Left renal pelvis (tissue), 4 donors: ENCODE measurements at regions not wholly inside any gene's neighbourhood (a gene's known extent, or its start where the extent isn't known, plus 50 kb on each side); places are given as distances from the start of the nearest gene placed in this dataset.
"Not testable (repeated sequence)": the region's sequence is repeated elsewhere in the genome, so short reads cannot be mapped to it uniquely, and the experiment has no call there.

Experiments used
- DNase-seq, 4 donors: peaks; one replicate each; pipeline ENCODE4 v3.0.0-alpha.2; 2013; ENCODE audit warnings: low read depth in 4 of 4, low spot score in 3 of 4

- not testable (repeated sequence) for DNase-seq
Observed at GRCh38 chr2:39879001-39879400, 99.9 kb upstream of the THUMPD2 start.

- DNase-seq = no peak
Observed at GRCh38 chr2:39875914-39876267, 96.8 kb upstream of the THUMPD2 start.

GRCh38 chr2:39875182-39875913 lies 96.3 kb upstream of the THUMPD2 start:
- DNase-seq = no peak

GRCh38 chr2:39874236-39874635 lies 95.2 kb upstream of the THUMPD2 start:
- DNase-seq = no peak

GRCh38 chr2:39873586-39873985 lies 94.5 kb upstream of the THUMPD2 start:
- DNase-seq = no peak

GRCh38 chr2:39872748-39873147 lies 93.7 kb upstream of the THUMPD2 start:
- no peak for DNase-seq

- no peak for DNase-seq
Observed at GRCh38 chr2:39871291-39871761, 92.3 kb upstream of the THUMPD2 start.

- no peak for DNase-seq
Observed at GRCh38 chr2:39870871-39871270, 91.8 kb upstream of the THUMPD2 start.

GRCh38 chr2:39867268-39867667 lies 88.2 kb upstream of the THUMPD2 start:
- no peak for DNase-seq

- DNase-seq = no peak
Observed at GRCh38 chr2:39865751-39866150, 86.7 kb upstream of the THUMPD2 start.

GRCh38 chr2:39863672-39864071 lies 84.6 kb upstream of the THUMPD2 start:
- DNase-seq = not testable (repeated sequence)

GRCh38 chr2:39860538-39860937 lies 81.5 kb upstream of the THUMPD2 start:
- no peak for DNase-seq

GRCh38 chr2:39858677-39859076 lies 79.6 kb upstream of the THUMPD2 start:
- DNase-seq = no peak

GRCh38 chr2:39855856-39856255 lies 76.8 kb upstream of the THUMPD2 start:
- no peak for DNase-seq

GRCh38 chr2:39854771-39855170 lies 75.7 kb upstream of the THUMPD2 start:
- DNase-seq = no peak

- no peak for DNase-seq
Observed at GRCh38 chr2:39852831-39853230, 73.8 kb upstream of the THUMPD2 start.

- peak in 1 of 4 donors; percentile 27 for DNase-seq
Observed at GRCh38 chr2:39851651-39852110, 72.6 kb upstream of the THUMPD2 start.

- DNase-seq = no peak
Observed at GRCh38 chr2:39851251-39851650, 72.2 kb upstream of the THUMPD2 start.

GRCh38 chr2:39849982-39850526 lies 71.0 kb upstream of the THUMPD2 start:
- DNase-seq = no peak

- no peak for DNase-seq
Observed at GRCh38 chr2:39849064-39849463, 70.0 kb upstream of the THUMPD2 start.

- no peak for DNase-seq
Observed at GRCh38 chr2:39845460-39846146, 66.5 kb upstream of the THUMPD2 start.
